MV-4-11 (cell line): ENCODE measurements at regions not wholly inside any gene's neighbourhood (a gene's known extent, or its start where the extent isn't known, plus 50 kb on each side); places are given as distances from the start of the nearest gene placed in this dataset.

Experiments
- DNase-seq: peaks from one replicate; lab custom pipeline; 2025; lab: John Stamatoyannopoulos, UW

- no peak for DNase-seq
These were observed 209.8 kb downstream of the BCL11B start for GRCh38 chr14:99062216-99062615.

- DNase-seq: no peak
These were observed 209.1 kb downstream of the BCL11B start for GRCh38 chr14:99062772-99063418.

- peak; percentile 64 for DNase-seq
These were observed 208.3 kb downstream of the BCL11B start for GRCh38 chr14:99063620-99064225.

DNA sequence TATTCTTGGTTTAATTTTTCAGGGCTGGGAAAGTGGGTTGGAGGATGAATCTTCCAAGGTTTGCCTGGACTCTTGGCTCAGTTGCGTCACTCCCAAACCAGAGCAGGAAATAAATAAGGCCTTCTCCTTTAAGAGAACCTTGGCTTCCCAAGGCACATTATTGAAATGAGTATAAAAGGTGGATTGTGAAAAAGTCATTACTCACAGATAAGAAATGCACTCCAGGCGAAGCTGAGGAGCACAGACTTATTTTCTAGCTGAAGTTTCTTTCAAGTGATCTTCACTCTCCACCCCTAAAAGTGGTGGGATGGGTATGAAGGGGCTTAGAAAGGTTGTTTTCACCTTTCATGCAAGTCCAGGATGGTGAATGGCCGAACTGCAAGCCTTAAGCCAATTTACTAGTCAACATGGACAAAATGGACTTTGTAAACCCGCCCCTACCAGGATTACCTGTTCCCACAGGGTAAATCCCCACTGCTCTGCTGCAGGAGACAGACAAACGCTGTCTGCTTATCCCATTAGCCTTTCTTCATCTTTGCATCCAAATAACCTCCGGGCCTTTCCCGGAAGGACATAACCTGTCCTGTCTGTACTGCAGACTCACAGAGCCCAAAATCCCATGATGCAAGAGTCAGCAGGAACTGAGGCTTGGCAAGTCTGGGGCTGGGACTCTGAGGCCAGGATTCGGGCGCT lies 207.6 kb downstream of the BCL11B start:
- no peak for DNase-seq

GRCh38 chr14:99065551-99065950 lies 206.4 kb downstream of the BCL11B start:
- DNase-seq: no peak

DNA sequence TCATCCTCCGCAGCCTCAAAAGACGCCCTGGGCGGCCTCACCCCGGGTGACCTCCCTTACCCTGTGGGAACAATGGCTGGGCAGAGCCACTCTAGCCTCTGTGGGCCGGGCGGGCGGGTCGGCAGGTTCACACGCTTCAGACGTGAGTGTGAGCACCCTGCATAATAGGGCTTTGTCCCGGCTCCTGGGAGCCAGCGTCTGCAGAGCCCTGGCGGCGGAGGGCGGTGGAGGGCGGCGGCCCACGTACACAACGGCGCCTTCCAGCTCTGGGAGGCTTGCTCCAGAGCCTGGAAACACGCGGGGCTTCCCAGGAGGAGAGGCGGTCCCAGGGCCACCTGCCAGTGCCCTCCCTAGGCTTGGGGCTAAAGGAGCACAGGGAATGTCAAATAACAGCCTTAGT lies 205.6 kb downstream of the BCL11B start:
- DNase-seq: no peak

- no peak for DNase-seq
These were observed 204.7 kb downstream of the BCL11B start for GRCh38 chr14:99067141-99067920.

DNA sequence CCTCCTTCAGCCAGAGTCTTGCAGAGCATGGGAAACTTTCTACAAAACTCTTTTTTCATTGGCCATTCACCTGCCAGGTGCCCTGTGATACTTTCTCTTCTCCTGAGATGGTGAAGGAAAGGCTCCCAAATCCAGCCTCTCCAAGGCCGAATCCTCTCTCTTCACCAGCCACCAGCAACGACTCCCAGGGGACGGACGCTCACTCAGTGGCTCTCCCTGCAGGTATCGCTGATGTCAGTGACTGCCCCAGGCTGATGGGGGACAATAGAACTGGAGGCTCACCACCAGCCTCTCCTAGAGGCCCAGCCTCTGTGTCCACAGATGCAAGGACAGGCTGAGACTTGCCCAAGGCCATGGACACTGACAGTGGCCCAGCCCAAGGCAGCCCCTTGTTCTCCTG lies 204.1 kb downstream of the BCL11B start:
- DNase-seq: no peak

GRCh38 chr14:99069946-99070345 lies 202.1 kb downstream of the BCL11B start:
- DNase-seq: no peak

DNA sequence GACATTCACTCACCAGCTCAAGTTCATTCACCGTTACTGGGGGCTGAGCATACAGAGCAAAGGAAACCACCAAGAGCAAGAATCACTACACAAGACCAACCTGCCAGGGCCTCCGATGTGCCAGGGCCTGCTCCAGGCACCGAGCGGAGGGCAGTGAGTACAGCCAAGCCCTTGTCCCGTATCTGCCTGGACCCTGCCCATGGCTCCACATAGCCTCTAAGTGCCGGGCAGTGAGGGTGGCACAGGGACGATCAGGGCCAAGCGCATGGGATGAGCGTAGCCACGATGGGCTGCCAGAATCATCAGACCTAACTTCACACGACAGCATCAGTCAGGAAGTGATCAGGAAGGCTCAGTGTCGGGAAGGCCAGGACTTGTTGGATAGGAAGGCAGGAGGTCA lies 199.6 kb downstream of the BCL11B start:
- no peak for DNase-seq

- no peak for DNase-seq
These were observed 199.0 kb downstream of the BCL11B start for GRCh38 chr14:99072956-99073355.

DNA sequence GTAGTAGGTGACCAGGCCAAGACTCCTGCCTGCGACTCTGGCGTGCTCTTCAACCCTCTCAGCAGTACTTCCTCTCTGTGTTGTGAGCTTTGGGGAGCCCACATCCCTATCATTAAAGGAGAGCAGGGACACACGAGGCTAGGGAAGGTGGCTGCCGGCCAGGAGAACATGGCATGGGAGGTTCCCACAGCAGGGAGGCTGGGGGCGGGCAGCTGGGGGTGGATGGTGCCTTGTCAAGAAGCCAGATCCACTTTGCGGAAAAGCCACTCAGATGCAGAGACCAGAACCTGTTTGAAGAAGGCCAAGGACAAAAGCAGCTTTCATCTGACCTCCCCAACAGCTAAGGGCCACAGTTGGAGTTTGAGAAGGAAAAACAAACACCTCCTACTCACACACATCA lies 198.6 kb downstream of the BCL11B start:
- DNase-seq: no peak

GRCh38 chr14:99075061-99075460 lies 196.9 kb downstream of the BCL11B start:
- DNase-seq: peak; percentile 93

DNA sequence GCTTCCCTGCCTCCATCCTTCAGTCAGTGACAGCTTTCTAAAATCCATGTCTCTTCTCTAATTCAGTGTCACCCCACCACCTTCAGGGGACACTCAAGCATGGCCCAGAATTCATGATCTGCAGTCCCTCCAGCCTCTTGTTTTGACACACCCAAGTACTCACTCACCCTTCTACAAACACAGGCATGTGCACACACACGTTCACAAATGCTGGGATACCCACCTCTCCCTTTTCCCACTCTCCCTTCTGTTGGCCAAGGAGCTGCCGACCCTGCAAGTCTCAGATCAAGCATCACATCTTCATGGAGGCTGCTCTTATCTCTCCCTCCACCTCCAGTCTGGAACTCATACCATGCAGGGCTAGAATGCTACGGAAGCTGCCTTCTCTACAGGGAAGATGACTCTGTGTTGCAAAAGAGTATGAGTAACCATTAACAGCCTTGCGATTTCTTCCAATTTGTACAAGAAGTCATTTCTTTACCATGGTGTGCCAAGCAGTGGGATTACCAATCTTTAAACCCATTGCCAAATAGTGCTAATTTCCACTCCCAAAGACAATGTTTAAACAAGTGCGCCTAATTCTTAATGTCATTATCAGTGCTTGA lies 196.1 kb downstream of the BCL11B start:
- peak; percentile 83 for DNase-seq

DNA sequence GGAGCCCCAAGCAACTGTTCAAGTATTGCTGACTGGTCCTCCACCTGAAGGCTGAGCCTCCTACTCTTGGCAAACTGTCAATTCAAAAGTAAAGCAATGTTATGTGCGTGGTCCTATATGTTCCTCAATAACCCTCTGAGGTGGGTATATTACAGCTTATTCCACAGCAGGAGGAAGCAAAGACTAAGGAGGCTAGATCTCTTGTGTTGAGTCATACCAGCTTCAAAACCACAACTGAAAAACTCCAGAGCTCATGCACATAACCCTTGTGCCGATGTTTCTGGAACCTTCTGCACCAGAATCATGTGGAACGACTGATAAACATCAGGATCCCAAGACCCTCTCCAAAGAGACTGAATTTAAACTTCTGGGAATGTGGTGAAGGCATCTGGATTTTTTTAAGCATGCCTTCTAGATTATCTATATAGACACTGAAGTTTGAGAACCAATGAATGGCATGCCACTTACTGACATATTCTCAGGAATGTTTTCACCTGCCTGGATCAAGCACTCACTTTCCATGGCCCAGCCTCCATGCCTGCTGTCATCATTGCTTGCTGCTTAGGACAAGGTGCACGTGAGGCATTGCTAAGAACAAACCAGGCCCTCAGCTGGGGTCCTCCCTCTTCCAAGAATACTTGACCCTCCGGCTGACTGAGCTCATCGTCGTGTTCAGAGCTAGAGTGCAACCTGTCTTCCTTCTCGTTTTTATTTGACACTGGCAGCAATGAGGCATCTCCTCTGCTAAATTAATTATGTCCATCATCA lies 194.7 kb downstream of the BCL11B start:
- peak; percentile 93 for DNase-seq

GRCh38 chr14:99077844-99078236 lies 194.2 kb downstream of the BCL11B start:
- DNase-seq: no peak

DNA sequence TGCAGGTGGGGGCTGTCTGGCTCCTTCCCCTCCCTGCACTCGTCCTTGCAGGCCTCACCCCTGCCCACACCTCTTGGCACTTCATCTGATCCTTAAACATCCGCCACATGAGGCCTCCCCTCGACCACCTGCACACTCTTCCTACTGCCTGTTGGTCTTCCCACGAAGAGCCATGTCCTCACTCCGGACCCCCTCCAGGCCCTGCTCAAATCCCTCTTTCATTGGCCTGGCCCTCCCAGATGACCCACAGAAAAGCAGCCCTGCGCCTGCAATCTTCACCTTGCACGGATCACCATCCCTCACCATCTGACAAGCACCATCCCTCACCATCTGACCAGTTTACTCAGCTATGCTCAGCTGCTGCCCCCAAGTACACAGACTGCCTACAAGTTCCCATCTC lies 193.6 kb downstream of the BCL11B start:
- DNase-seq: no peak

- no peak for DNase-seq
These were observed 192.8 kb downstream of the BCL11B start for GRCh38 chr14:99079061-99079727.

DNA sequence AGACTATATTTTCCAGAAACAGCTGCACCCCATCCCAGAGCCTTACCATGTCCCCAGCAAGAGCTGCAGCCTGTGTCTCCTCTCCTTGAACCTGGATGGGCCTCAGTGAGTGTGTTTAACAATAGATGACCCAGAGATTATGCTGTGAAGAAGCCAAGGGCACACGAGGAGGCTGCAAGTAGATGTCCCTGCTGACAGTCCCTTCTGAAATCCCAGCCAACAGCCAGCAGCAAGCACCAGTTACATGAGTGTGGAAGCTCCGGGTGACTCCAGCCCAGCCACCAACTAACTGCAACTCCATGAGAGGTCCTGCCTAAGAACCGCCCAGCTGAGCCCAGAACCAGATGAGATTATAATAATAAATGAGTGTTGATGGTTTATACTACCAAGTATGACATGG lies 191.7 kb downstream of the BCL11B start:
- no peak for DNase-seq

DNA sequence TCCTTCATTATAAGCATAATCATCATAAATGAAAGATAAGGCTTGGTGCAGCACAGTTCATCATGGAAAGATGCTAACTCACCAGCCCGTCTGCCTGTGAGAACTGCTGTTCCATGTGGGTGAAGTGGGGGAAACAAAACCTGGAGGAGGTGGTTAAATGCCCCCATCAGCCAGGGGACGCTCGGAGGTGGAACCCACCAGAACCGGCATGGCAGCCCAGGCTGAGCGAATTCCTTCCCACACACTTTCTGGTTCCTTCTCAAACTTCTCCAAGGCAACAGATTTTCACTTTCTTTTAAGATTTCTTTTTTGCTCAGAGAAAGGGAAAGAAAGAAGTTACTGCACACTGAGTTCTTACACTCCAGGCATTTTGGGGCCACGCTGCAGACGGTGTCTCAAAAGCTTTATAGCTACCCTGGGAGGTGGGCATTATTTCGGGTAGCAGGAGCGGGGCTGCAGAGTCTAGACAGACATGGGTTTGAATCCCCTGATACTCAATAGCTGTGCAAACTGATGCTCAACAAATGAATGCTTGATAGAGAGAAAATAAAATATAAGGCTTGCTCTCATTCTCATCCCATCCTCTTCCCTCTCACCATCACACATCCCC lies 190.7 kb downstream of the BCL11B start:
- DNase-seq: no peak

GRCh38 chr14:99081880-99082279 lies 190.1 kb downstream of the BCL11B start:
- no peak for DNase-seq
